ENCODE measurements at regions not wholly inside any gene's neighbourhood (a gene's known extent, or its start where the extent isn't known, plus 50 kb on each side); places are given as distances from the start of the nearest gene placed in this dataset.
A peak's percentile ranks its signal among the peaks of the same experiment; 100 is the strongest.
"Not testable (repeated sequence)": the region's sequence is repeated elsewhere in the genome, so short reads cannot be mapped to it uniquely, and the experiment has no call there.

DNA sequence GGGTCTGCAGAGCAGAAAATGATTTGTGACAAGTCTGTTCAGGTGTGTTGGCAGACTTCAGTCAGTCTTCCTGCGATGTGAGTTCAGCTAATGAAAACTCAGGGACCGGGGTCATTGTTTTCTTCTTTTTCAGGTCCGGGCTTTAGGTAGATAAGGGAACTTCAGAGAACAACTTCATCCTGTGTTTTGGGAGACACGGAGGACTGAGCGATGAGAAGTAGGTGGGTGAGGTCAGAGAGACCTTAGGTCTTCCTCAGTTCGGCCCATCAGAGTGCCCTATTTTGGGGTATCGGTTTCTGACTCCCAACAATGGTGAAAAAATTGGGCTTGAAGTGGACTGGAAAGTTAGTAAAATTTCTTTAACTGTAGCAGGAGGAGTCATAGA, 88.9 kb upstream of the ATF7IP2 start:
- Histone ChIP-seq H3K9me3 (peaks cover 3 to 17% (median 11%) of the 10 kb centered on the region in 4 donors), H3K27ac (no peak overlapping the region), H3K4me1 (no peaks in the 10 kb centered on the region), H3K4me3 (no peak overlapping the region), H3K36me3 (no peaks in the 10 kb centered on the region), H3K27me3 (no peaks in the 10 kb centered on the region)
- DNase-seq: no peak
- TF ChIP-seq EP300 (IDR thresholded peaks at IDR 0.05) (no peak), POLR2AphosphoS5 (IDR thresholded peaks at IDR 0.05) (no peak), POLR2A (IDR thresholded peaks at IDR 0.05) (no peak)
- TF ChIP-seq, protein P1, sequence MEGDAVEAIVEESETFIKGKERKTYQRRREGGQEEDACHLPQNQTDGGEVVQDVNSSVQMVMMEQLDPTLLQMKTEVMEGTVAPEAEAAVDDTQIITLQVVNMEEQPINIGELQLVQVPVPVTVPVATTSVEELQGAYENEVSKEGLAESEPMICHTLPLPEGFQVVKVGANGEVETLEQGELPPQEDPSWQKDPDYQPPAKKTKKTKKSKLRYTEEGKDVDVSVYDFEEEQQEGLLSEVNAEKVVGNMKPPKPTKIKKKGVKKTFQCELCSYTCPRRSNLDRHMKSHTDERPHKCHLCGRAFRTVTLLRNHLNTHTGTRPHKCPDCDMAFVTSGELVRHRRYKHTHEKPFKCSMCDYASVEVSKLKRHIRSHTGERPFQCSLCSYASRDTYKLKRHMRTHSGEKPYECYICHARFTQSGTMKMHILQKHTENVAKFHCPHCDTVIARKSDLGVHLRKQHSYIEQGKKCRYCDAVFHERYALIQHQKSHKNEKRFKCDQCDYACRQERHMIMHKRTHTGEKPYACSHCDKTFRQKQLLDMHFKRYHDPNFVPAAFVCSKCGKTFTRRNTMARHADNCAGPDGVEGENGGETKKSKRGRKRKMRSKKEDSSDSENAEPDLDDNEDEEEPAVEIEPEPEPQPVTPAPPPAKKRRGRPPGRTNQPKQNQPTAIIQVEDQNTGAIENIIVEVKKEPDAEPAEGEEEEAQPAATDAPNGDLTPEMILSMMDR (IDR thresholded peaks at IDR 0.05): no peak
- 81 to 94% (median 92%) methylated on average over 7 of the region's 7 CpGs for WGBS, 5 donors
- intact Hi-C loops (cut with DNase I; ENCODE audit: low total_unique reads): no loop called here

DNA sequence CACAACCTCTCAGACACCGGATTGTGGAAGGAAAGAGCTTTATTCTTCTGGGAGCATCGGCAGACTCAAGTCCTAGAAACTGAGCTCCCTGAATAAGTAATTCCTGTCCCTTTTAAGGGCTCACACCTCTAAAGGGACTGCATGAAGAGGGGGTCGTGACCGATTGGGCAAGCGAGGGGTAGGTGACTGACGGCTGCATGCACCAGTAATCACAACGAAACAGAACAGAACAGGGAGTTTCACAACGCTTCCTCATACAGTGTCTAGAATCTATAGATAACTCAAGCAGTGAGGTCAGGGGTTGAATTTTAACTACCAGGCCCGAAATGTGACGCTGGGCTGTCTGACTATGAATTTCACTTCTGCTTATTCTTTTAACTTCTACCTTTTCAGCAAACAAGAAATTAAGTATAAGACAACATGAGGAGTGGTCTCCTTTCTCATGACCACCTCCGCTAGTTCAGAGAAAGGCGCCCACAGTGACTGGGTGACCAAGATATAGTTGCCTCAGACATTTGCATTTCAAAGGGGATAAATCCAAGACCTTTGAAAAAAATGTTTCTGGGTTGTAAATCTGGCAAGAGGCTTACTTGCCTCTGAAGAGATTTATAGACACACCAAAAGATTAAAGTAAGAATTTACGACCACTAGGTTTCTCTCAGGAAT, 88.4 kb upstream of the ATF7IP2 start:
- WGBS, 5 donors: 73 to 89% (median 78%) methylated on average over 13 of the region's 13 CpGs
- H3K27me3 ChIP-seq: no peaks in the 10 kb centered on the region
- H3K9me3 ChIP-seq: peaks cover 0 to 12% (median 6%) of the 10 kb centered on the region in 4 donors
- no peaks in the 10 kb centered on the region for H3K4me1 ChIP-seq
- DNase-seq: no peak
- H3K27ac ChIP-seq: peak overlapping the region in 1 of 5 donors; percentile 41
- no peak overlapping the region for H3K4me3 ChIP-seq
- intact Hi-C loops (cut with DNase I; ENCODE audit: low total_unique reads): no loop called here
- no peaks in the 10 kb centered on the region for H3K36me3 ChIP-seq
- TF ChIP-seq POLR2AphosphoS5 (IDR thresholded peaks at IDR 0.05) (no peak), POLR2A (IDR thresholded peaks at IDR 0.05) (no peak), EP300 (IDR thresholded peaks at IDR 0.05) (no peak)
- TF ChIP-seq, protein P1 (IDR thresholded peaks at IDR 0.05): no peak

DNA sequence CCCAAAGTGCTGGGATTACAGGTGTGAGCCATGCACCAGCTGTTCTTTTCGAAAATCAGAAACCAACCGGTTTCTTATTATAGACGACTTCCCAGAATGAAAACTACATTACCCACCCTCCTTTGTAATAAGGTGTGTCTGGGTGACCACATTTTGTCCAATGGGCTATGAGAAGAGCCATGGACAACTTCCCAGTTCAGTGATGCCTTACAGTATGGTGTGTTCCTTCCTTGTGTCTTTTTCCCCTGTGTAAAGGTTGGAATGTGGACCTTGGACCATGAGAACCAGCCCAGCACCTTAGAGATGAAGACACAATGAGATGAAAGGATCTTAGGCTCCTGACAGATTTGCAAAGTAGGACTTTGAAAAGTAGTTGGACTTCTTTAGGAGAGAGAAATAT, 85.0 kb upstream of the ATF7IP2 start:
- intact Hi-C loops (cut with DNase I; ENCODE audit: low total_unique reads): no loop called here
- no peak for DNase-seq
- no peaks in the 10 kb centered on the region for H3K27me3 ChIP-seq
- no peaks in the 10 kb centered on the region for H3K36me3 ChIP-seq
- H3K9me3 ChIP-seq: no peaks in the 10 kb centered on the region
- H3K4me3 ChIP-seq: no peak overlapping the region
- TF ChIP-seq, protein P1 (IDR thresholded peaks at IDR 0.05): no peak
- TF ChIP-seq EP300 (IDR thresholded peaks at IDR 0.05) (no peak), POLR2A (IDR thresholded peaks at IDR 0.05) (no peak), POLR2AphosphoS5 (IDR thresholded peaks at IDR 0.05) (no peak)
- 92 to 94% (median 92%) methylated on average over 3 of the region's 3 CpGs for WGBS, 5 donors
- no peaks in the 10 kb centered on the region for H3K4me1 ChIP-seq
- H3K27ac ChIP-seq: no peak overlapping the region

DNA sequence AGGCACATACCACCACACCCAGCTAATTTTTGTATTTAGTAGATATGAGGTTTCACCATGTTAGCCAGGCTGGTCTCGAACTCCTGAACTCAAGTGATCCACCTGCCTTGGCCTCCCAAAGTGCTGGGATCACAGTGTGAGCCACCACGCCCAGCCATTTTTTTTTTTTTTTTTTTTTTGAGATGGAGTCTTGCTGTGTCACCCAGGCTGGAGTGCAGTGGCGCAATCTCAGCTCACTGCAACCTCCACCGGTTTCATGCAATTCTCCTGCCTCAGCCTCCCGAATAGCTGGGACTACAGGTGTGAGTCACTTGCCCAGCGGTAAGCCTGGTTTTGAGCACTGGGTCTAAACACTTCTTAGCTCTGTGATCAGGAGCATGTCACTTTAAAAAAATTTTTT, 84.3 kb upstream of the ATF7IP2 start:
- H3K4me1 ChIP-seq; DNase-seq; H3K36me3 ChIP-seq; H3K9me3 ChIP-seq; H3K27ac ChIP-seq; H3K27me3 ChIP-seq; H3K4me3 ChIP-seq; intact Hi-C loops (cut with DNase I; ENCODE audit: low total_unique reads): not testable (repeated sequence)
- WGBS, 5 donors: 90 to 97% (median 94%) methylated on average over 6 of the region's 6 CpGs

DNA sequence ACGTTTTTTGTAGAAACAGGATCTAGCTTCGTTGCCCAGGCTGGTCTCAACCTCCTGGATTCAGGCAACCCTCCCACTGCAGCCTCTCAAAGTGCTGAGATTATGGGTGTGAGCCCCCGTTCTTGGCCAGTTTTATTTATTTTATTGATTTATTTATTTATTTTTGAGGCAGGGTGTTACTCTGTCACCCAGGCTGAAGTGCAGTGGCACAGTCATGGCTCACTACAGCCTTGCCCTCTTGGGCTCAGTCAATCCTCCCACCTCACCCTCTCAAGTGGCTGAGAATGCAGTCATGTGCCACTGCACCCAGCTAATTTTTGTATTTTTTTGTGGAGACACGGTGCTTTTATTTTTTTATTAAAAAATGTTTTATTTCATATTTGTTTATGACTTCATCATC, 79.9 kb upstream of the ATF7IP2 start:
- DNase-seq: no peak
- Histone ChIP-seq H3K27me3 (no peaks in the 10 kb centered on the region), H3K9me3 (no peaks in the 10 kb centered on the region), H3K4me1 (no peaks in the 10 kb centered on the region), H3K4me3 (no peak overlapping the region), H3K36me3 (no peaks in the 10 kb centered on the region), H3K27ac (no peak overlapping the region)
- intact Hi-C loops (cut with DNase I; ENCODE audit: low total_unique reads): no loop called here
- TF ChIP-seq POLR2A (IDR thresholded peaks at IDR 0.05) (no peak), EP300 (IDR thresholded peaks at IDR 0.05) (no peak), POLR2AphosphoS5 (IDR thresholded peaks at IDR 0.05) (no peak)
- TF ChIP-seq, protein P1 (IDR thresholded peaks at IDR 0.05): no peak
- WGBS, 5 donors: 66 to 80% (median 75%) methylated on average over 4 of the region's 4 CpGs

Data from stomach (tissue), 8 donors.